Mammary epithelial cell (primary cell): ENCODE measurements at regions not wholly inside any gene's neighbourhood (a gene's known extent, or its start where the extent isn't known, plus 50 kb on each side); places are given as distances from the start of the nearest gene placed in this dataset.
"Not testable (repeated sequence)": the region's sequence is repeated elsewhere in the genome, so short reads cannot be mapped to it uniquely, and the experiment has no call there.

Experiments
- EZH2 ChIP-seq: IDR thresholded peaks from 2 replicates; pipeline ENCODE4 v1.6.1; 2012; ENCODE audit warnings: low read length, inconsistent platforms, borderline replicate concordance
- TF ChIP-seq, protein P1 (sequence below), 2 donors: IDR thresholded peaks in 1 of 2; conservative IDR thresholded peaks in 1 of 2; 2 replicates each; pipeline ENCODE4 v1.5.1; 2011 to 2012; ENCODE audit warnings: inconsistent platforms in 2 of 2, low read length in 2 of 2, mild to moderate bottlenecking in 2 of 2, control low read depth in 1 of 2, low read depth in 1 of 2; ENCODE audit not compliant: insufficient read depth in 1 of 2; ENCODE audit errors: extremely low read depth in 1 of 2

DNA sequence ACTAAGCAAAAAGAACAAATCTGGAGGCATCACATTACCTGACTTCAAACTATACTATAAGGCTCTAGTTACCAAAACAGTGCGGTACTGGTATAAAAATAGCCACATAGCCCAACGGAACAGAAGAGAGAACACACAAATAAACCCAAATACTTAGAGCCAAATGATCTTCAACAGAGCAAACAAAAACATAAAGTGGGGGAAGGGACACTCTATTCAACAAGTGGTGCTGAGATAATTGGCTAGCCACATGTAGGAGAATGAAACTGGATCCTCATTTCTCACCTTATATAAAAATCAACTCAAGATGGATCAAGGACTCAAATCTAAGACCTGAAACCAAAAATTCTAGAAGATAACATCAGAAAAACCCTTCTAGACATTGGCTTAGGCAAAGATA lies 89.9 kb upstream of the ZNF608 start:
- not testable (repeated sequence) for TF ChIP-seq EZH2
- TF ChIP-seq, protein P1, sequence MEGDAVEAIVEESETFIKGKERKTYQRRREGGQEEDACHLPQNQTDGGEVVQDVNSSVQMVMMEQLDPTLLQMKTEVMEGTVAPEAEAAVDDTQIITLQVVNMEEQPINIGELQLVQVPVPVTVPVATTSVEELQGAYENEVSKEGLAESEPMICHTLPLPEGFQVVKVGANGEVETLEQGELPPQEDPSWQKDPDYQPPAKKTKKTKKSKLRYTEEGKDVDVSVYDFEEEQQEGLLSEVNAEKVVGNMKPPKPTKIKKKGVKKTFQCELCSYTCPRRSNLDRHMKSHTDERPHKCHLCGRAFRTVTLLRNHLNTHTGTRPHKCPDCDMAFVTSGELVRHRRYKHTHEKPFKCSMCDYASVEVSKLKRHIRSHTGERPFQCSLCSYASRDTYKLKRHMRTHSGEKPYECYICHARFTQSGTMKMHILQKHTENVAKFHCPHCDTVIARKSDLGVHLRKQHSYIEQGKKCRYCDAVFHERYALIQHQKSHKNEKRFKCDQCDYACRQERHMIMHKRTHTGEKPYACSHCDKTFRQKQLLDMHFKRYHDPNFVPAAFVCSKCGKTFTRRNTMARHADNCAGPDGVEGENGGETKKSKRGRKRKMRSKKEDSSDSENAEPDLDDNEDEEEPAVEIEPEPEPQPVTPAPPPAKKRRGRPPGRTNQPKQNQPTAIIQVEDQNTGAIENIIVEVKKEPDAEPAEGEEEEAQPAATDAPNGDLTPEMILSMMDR (conservative IDR thresholded peaks at IDR 0.05 in 1 of 2, IDR thresholded peaks at IDR 0.05 in 1 of 2; ENCODE audit: extremely low read depth in 1 of 2, insufficient read depth in 1 of 2, low read depth in 1 of 2, low read length in 2 of 2), result not testable (repeated sequence)
